ENCODE measurements at regions not wholly inside any gene's neighbourhood (a gene's known extent, or its start where the extent isn't known, plus 50 kb on each side); places are given as distances from the start of the nearest gene placed in this dataset.
"Not testable (repeated sequence)": the region's sequence is repeated elsewhere in the genome, so short reads cannot be mapped to it uniquely, and the experiment has no call there.

DNA sequence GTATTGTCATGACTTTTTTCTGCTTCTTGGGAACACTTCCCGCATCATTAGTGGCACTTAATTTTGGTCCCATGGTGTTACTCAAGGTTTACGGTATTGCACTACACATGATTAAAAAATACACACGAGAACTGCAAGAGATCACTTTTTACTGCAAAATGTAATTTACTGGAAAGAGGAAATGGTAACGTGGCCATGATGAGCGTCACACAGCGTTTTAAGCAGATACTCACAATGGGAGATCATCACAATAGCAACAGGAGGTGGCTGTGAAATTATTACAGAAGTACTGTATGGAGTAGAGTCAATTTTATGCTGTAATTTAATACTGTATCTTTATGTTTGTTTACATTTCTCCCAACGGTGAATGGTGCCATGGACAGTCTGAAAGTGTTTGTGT is 1510.3 kb downstream of the AMY1C start:
- TF ChIP-seq, protein P1, sequence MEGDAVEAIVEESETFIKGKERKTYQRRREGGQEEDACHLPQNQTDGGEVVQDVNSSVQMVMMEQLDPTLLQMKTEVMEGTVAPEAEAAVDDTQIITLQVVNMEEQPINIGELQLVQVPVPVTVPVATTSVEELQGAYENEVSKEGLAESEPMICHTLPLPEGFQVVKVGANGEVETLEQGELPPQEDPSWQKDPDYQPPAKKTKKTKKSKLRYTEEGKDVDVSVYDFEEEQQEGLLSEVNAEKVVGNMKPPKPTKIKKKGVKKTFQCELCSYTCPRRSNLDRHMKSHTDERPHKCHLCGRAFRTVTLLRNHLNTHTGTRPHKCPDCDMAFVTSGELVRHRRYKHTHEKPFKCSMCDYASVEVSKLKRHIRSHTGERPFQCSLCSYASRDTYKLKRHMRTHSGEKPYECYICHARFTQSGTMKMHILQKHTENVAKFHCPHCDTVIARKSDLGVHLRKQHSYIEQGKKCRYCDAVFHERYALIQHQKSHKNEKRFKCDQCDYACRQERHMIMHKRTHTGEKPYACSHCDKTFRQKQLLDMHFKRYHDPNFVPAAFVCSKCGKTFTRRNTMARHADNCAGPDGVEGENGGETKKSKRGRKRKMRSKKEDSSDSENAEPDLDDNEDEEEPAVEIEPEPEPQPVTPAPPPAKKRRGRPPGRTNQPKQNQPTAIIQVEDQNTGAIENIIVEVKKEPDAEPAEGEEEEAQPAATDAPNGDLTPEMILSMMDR (IDR thresholded peaks at IDR 0.05; ENCODE audit: low read depth, low read length, missing control alignments): no peak
- H3K4me3 ChIP-seq (ENCODE audit: low read depth, low read length): no peak overlapping the region
- in situ Hi-C loops (cut with HindIII; ENCODE audit: low sequenced_read_pairs): no loop called here
- no peak for DNase-seq (ENCODE audit: low read depth)

DNA sequence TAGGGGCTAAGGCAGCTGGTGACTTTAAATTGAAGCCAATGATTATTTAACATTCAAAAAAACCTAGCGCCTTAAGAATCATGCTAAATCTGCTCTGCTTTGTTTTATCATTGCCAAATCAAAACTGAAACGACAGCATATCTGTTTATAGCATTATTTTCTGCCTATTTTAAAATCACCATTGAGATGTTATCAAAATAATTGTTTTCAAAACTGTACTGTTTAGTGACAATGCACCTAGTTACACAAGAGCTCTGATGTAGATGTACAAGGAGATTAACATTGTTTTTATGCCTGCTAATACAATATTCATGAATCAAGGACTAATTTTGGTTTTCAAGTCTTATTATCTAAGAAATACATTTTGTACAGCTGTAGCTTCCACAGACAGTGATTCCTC is 1521.3 kb downstream of the AMY1C start:
- DNase-seq (ENCODE audit: low read depth): no peak
- TF ChIP-seq, protein P1 (IDR thresholded peaks at IDR 0.05; ENCODE audit: low read depth, low read length, missing control alignments): no peak
- H3K4me3 ChIP-seq (ENCODE audit: low read depth, low read length): no peak overlapping the region
- in situ Hi-C loops (cut with HindIII; ENCODE audit: low sequenced_read_pairs): no loop called here

DNA sequence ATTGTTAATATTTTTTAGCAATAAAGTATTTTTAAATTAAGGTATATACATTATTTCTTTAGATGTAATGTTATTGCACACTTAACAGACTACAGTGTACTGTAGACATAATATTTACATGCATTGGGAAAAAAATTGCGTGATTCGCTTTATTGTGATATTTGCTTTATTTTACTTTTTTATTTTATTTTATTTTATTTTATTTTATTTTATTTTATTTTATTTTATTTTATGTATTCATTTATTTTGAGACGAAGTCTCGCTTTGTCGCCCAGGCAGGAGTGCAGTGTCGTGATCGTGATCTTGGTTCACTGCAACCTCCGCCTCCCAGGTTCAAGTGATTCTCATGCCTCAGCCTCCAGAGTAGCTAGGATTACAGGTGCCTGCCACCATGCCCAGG is 1522.7 kb downstream of the AMY1C start:
- H3K4me3 ChIP-seq (ENCODE audit: low read depth, low read length); DNase-seq (ENCODE audit: low read depth); in situ Hi-C loops (cut with HindIII; ENCODE audit: low sequenced_read_pairs): not testable (repeated sequence)

DNA sequence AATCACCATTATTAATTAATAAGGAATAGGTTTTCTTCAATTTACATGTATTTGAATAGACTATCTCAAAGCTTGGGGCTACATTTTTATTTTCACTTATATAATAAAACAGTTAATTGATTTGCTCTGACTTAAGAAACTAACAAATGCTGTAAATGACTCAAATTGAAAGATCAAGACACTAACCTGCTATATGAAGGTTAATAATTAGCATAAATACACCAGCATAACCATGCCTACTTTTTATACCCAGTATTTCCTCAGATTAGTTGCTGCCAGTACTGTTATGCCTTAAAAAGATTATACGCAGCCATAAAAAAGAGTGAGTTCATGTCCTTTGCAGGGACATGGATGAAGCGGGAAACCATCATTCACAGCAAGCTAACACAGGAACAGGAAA is 1545.1 kb downstream of the AMY1C start:
- TF ChIP-seq, protein P1 (IDR thresholded peaks at IDR 0.05; ENCODE audit: low read depth, low read length, missing control alignments): no peak
- no peak for DNase-seq (ENCODE audit: low read depth)
- in situ Hi-C loops (cut with HindIII; ENCODE audit: low sequenced_read_pairs): no loop called here

DNA sequence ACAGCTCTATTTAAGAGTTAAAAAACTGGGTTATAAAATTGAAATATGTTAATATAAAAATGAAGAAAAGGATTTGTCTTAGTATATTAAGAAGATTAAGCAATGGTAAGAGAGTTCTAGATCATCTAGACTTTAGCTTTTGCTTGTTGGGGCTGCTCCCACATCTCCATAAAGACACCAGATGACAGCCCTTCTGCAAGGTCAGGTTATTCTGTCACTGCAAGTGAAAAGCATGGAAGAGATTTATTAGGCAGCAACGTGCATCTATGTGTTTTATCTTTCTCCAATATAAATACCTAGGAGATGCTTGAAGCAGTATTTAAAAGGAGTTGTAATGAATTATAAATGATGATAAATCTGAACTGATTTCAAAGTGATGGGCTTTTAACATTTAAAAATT is 1560.4 kb downstream of the AMY1C start:
- H3K4me3 ChIP-seq (ENCODE audit: low read depth, low read length): no peak overlapping the region
- in situ Hi-C loops (cut with HindIII; ENCODE audit: low sequenced_read_pairs): no loop called here
- no peak for DNase-seq (ENCODE audit: low read depth)
- TF ChIP-seq, protein P1 (IDR thresholded peaks at IDR 0.05; ENCODE audit: low read depth, low read length, missing control alignments): no peak

More for the DNA sequence above, 1545.1 kb downstream of the AMY1C start:
- no peak overlapping the region for H3K4me3 ChIP-seq (ENCODE audit: low read depth, low read length)

GRCh38 chr1:105317976-105318375 is 1568.3 kb downstream of the AMY1C start:
- no peak for DNase-seq (ENCODE audit: low read depth)
- TF ChIP-seq, protein P1 (IDR thresholded peaks at IDR 0.05; ENCODE audit: low read depth, low read length, missing control alignments): no peak
- in situ Hi-C loops (cut with HindIII; ENCODE audit: low sequenced_read_pairs): no loop called here
- H3K4me3 ChIP-seq (ENCODE audit: low read depth, low read length): no peak overlapping the region

DNA sequence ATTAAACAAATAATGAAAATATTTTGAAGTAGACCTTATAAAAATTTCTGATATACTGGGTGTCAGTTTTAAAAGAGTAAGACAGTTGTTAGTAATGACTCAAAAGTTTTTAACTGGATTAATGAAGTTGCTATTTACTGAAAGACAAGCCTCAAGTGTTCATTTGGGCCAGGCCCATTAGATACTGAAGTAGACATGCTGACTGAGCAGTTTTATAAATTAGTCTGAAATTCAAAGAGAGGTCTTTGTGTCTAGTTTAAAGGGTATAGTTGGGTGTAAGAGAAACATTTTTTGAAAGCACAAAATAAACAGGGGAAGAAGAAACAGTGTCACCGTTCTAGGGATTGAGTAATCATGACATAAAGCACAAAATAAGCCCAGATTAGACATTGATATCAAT is 1577.2 kb downstream of the AMY1C start:
- no peak for DNase-seq (ENCODE audit: low read depth)
- H3K4me3 ChIP-seq (ENCODE audit: low read depth, low read length): no peak overlapping the region
- in situ Hi-C loops (cut with HindIII; ENCODE audit: low sequenced_read_pairs): no loop called here
- TF ChIP-seq, protein P1 (IDR thresholded peaks at IDR 0.05; ENCODE audit: low read depth, low read length, missing control alignments): no peak
